ENCODE measurements at regions not wholly inside any gene's neighbourhood (a gene's known extent, or its start where the extent isn't known, plus 50 kb on each side); places are given as distances from the start of the nearest gene placed in this dataset.

DNA sequence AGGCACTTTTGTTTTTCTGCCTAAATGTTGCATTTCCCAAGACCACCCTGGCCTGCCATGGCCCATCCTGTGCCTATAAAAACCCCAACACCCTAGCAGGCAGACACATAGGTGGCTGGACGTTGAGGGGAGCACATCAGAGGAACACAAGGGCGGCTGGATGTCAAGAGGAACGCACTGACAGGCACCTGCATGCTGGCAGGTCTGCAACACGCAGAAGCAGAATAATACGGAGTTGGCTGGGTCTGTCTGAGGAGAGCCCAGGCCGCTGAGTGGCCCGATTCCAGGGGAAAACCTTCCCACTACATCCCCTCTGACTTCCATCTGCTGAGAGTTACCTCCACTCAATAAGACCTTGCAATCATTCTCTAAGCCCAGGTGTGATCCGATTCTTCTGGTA is 765.6 kb downstream of the PLOD2 start:
- Histone ChIP-seq H3K9me3 (no peaks in the 10 kb centered on the region), H3K27me3 (no peaks in the 10 kb centered on the region), H3K4me3 (no peak overlapping the region), H3K36me3 (no peaks in the 10 kb centered on the region), H3K4me1 (no peaks in the 10 kb centered on the region), H3K27ac (no peak overlapping the region)
- ATAC-seq: no peak
- WGBS, 2 donors (ENCODE audit: low coverage in 1 of 2): 80% methylated on average over 1 to 2 of the region's 8 CpGs
- TF ChIP-seq, protein P1, sequence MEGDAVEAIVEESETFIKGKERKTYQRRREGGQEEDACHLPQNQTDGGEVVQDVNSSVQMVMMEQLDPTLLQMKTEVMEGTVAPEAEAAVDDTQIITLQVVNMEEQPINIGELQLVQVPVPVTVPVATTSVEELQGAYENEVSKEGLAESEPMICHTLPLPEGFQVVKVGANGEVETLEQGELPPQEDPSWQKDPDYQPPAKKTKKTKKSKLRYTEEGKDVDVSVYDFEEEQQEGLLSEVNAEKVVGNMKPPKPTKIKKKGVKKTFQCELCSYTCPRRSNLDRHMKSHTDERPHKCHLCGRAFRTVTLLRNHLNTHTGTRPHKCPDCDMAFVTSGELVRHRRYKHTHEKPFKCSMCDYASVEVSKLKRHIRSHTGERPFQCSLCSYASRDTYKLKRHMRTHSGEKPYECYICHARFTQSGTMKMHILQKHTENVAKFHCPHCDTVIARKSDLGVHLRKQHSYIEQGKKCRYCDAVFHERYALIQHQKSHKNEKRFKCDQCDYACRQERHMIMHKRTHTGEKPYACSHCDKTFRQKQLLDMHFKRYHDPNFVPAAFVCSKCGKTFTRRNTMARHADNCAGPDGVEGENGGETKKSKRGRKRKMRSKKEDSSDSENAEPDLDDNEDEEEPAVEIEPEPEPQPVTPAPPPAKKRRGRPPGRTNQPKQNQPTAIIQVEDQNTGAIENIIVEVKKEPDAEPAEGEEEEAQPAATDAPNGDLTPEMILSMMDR (IDR thresholded peaks at IDR 0.05): no peak
- TF ChIP-seq EP300 (IDR thresholded peaks at IDR 0.05) (no peak), POLR2AphosphoS5 (IDR thresholded peaks at IDR 0.05) (no peak)

DNA sequence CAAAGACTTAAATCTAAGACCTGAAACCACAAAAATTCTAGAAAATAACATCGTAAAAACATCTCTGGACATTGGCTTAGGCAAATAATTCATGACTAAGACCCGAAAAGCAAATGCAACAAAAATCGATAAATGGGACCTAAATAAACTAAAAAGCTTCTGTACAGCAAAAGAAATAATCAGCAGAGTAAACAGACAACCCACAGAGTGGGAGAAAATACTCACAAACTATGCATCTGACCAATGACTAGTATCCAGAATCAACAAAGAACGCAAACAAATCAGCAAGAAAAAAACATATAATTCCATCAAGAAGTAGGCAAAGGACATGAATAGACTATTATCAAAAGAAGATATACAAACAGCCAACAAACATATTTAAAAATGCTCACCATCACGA is 749.4 kb downstream of the PLOD2 start:
- Histone ChIP-seq H3K4me1 (no peaks in the 10 kb centered on the region), H3K4me3 (no peak overlapping the region), H3K27me3 (no peaks in the 10 kb centered on the region), H3K36me3 (no peaks in the 10 kb centered on the region), H3K9me3 (no peaks in the 10 kb centered on the region), H3K27ac (no peak overlapping the region)
- TF ChIP-seq POLR2A (IDR thresholded peaks at IDR 0.05): no peak
- no peak for TF ChIP-seq EP300 (IDR thresholded peaks at IDR 0.05)
- no peak for TF ChIP-seq POLR2AphosphoS5 (IDR thresholded peaks at IDR 0.05)
- TF ChIP-seq, protein P1 (IDR thresholded peaks at IDR 0.05): no peak
- ATAC-seq: no peak
- WGBS, 2 donors (ENCODE audit: low coverage in 1 of 2): 69 to 97% methylated on average over 5 of the region's 5 CpGs

DNA sequence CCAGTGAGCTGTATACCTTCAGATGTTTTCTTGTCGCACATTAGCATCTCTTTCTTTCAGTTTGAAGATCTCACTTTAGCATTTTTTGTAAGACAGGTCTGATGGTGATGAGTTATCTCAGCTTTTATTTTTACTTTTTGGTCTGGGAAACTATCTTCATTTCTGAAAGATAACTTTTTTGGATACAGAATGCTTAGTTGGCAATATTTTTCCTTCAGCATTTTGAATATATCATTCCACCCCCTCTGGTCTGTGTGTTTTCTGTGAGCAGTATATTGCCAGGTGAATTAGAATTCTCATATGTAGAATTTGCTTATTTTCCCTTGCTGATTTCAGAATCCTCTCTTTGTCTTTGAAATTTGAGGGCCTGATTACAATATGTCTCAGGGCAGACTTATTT is 743.3 kb downstream of the PLOD2 start:
- ATAC-seq: no peak
- no peak overlapping the region for H3K27ac ChIP-seq
- 0 to 100% methylated on average over 1 of the region's 1 CpG for WGBS, 2 donors (ENCODE audit: low coverage in 1 of 2)
- no peaks in the 10 kb centered on the region for H3K9me3 ChIP-seq
- H3K27me3 ChIP-seq: no peaks in the 10 kb centered on the region
- no peak overlapping the region for H3K4me3 ChIP-seq
- no peaks in the 10 kb centered on the region for H3K4me1 ChIP-seq
- no peaks in the 10 kb centered on the region for H3K36me3 ChIP-seq
- TF ChIP-seq POLR2AphosphoS5 (IDR thresholded peaks at IDR 0.05) (no peak), POLR2A (IDR thresholded peaks at IDR 0.05) (no peak), EP300 (IDR thresholded peaks at IDR 0.05) (no peak)
- TF ChIP-seq, protein P1 (IDR thresholded peaks at IDR 0.05): no peak

DNA sequence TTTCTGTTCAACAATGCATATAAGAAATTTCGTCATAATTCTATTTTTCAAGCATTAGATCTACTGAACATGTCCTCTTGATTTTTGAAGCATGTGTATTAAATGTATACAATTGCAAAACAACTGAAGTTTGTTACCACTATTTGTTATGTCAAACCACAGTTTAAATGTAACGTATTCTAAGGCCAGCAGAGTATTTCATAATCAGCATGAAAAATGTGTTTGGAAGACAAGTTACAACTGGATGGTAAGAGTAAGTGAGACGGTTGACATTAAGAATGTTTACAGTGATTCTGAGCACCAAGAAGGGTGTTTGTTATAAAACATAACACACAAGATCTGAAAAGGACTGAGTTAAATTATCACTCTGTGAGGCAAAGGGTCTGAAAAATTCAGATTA is 738.4 kb downstream of the PLOD2 start:
- no peak overlapping the region for H3K4me3 ChIP-seq
- TF ChIP-seq, protein P1 (IDR thresholded peaks at IDR 0.05): no peak
- TF ChIP-seq POLR2A (IDR thresholded peaks at IDR 0.05) (no peak), POLR2AphosphoS5 (IDR thresholded peaks at IDR 0.05) (no peak), EP300 (IDR thresholded peaks at IDR 0.05) (no peak)
- no peaks in the 10 kb centered on the region for H3K36me3 ChIP-seq
- no peaks in the 10 kb centered on the region for H3K9me3 ChIP-seq
- no peaks in the 10 kb centered on the region for H3K4me1 ChIP-seq
- no peaks in the 10 kb centered on the region for H3K27me3 ChIP-seq
- H3K27ac ChIP-seq: no peak overlapping the region
- WGBS, 2 donors (ENCODE audit: low coverage in 1 of 2): 34 to 48% methylated on average over 3 of the region's 3 CpGs
- no peak for ATAC-seq

DNA sequence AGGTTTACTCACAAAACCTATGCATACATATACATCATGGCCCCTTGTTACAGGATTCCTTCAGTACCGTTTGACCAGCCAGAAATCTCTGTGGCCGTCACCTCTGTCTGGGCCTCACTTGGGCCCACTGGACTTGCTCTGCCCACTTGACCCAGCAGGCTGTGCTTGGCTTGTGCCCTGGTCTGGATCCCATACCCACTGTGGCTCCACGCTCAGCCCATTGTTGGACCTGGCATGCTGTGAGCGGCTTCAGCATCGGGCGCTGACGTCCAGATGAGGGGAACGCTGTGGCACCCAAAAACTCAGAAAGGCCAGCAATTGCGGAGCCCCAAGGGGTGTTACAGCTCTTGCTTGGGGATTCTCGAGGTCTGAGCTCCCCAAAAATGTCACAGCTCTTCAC is 733.6 kb downstream of the PLOD2 start:
- no peaks in the 10 kb centered on the region for H3K27me3 ChIP-seq
- no peaks in the 10 kb centered on the region for H3K36me3 ChIP-seq
- ATAC-seq: no peak
- WGBS, 2 donors (ENCODE audit: low coverage in 1 of 2): 100% methylated on average over 2 to 4 of the region's 10 CpGs
- no peaks in the 10 kb centered on the region for H3K4me1 ChIP-seq
- no peak overlapping the region for H3K27ac ChIP-seq
- TF ChIP-seq POLR2AphosphoS5 (IDR thresholded peaks at IDR 0.05) (no peak), POLR2A (IDR thresholded peaks at IDR 0.05) (no peak), EP300 (IDR thresholded peaks at IDR 0.05) (no peak)
- no peak overlapping the region for H3K4me3 ChIP-seq
- H3K9me3 ChIP-seq: no peaks in the 10 kb centered on the region
